K562 (cell line): ENCODE measurements at regions not wholly inside any gene's neighbourhood (a gene's known extent, or its start where the extent isn't known, plus 50 kb on each side); places are given as distances from the start of the nearest gene placed in this dataset.

Experiments
- ATAC-seq: fragments of 200-7000 bp; cut with Tn5 transposase; 3 replicates; pipeline ENCODE4 v1.9.1; 2020; ENCODE audit warnings: moderate library complexity
- BruUV-seq: library from RNA; stranded (reverse); fragments of 400-500 nt; replicated peaks from 2 replicates; lab custom pipeline; 2021; lab: Mats Ljungman, UMichigan
- CTCF ChIA-PET: fragments of 300-600 bp; formaldehyde crosslinking; extraction: SDS; loops from one replicate; lab custom pipeline; 2021; ENCODE audit warnings: low intra/inter-chr PET ratio; lab: Yijun Ruan, JAX
- POLR2A ChIA-PET: fragments of 300-600, 350-650 bp; sonication (Branson Sonifier 250); formaldehyde crosslinking; extraction: SDS; loops from one replicate; lab custom pipeline; 2021; ENCODE audit warnings: antibody characterized with exemption, inconsistent platforms; lab: Yijun Ruan, JAX
- DNase-seq, 4 experiments: peaks; one replicate each; pipeline versions ENCODE4 v3.0.0 to v3.0.0-alpha.2; 2011 to 2018; ENCODE audit warnings: low spot score in 3 of 4, mixed read lengths in 3 of 4; ENCODE audit errors: extremely low read depth in 1 of 4
- FAIRE-seq: peaks from 2 replicates; lab custom pipeline; 2011; peaks lifted over from hg19 to GRCh38; lab: Jason Lieb, UNC
- H2AFZ ChIP-seq: 2 replicates; pipeline ENCODE4 v1.6.0; 2011; ENCODE audit warnings: low read depth, low read length, control low read depth, inconsistent platforms
- H3K27ac ChIP-seq: fragments of 200-600 bp; 3 replicates; pipeline ENCODE4 v1.8.0; 2011; ENCODE audit warnings: low read depth, mild to moderate bottlenecking, control low read depth, inconsistent platforms, low read length, moderate library complexity, mixed read lengths; ENCODE audit errors: extremely low read depth
- H3K27me3 ChIP-seq, 2 experiments: fragments of 300-600 bp in 1 of 2; 2 replicates in 1 of 2; 3 replicates in 1 of 2; pipeline versions ENCODE4 v1.6.0 to v1.8.0; 2011; ENCODE audit warnings: inconsistent platforms in 2 of 2, low read length in 2 of 2, mild to moderate bottlenecking in 1 of 2, mixed read lengths in 1 of 2, moderate library complexity in 1 of 2; ENCODE audit not compliant: control insufficient read depth in 2 of 2, insufficient read depth in 2 of 2
- H3K36me3 ChIP-seq: fragments of 300-600 bp; 3 replicates; pipeline ENCODE4 v1.8.0; 2011; ENCODE audit warnings: mild to moderate bottlenecking, low read length, inconsistent platforms; ENCODE audit not compliant: control insufficient read depth, insufficient read depth
- H3K4me1 ChIP-seq, 2 experiments: fragments of 200-600 bp in 1 of 2; replicated peaks in 1 of 2; 2 replicates in 1 of 2; 3 replicates in 1 of 2; pipeline versions ENCODE4 v1.5.1 to v1.8.0; 2011; ENCODE audit warnings: inconsistent platforms in 2 of 2, low read length in 2 of 2, mild to moderate bottlenecking in 1 of 2, mixed read lengths in 1 of 2, moderate library complexity in 1 of 2; ENCODE audit not compliant: control insufficient read depth in 2 of 2, insufficient read depth in 2 of 2
- H3K4me2 ChIP-seq: 2 replicates; pipeline ENCODE4 v1.6.1; 2011; ENCODE audit warnings: low read length, control low read depth, inconsistent platforms, mixed read lengths; ENCODE audit not compliant: insufficient read depth
- H3K4me3 ChIP-seq: fragments of 200-600 bp; sonication (generic), shearing (Covaris generic); 2 replicates; pipeline ENCODE4 v1.5.1; 2016; ENCODE audit warnings: control low read depth, inconsistent platforms
- H3K79me2 ChIP-seq: fragments of 200-600 bp; 3 replicates; pipeline ENCODE4 v1.8.0; 2011; ENCODE audit warnings: low read length, inconsistent platforms; ENCODE audit not compliant: control insufficient read depth, insufficient read depth
- H3K9ac ChIP-seq, 2 experiments: 2 replicates each; pipeline versions ENCODE4 v1.6.0 to v1.6.1; 2011; ENCODE audit warnings: low read depth in 2 of 2, low read length in 2 of 2, control low read depth in 1 of 2, inconsistent platforms in 1 of 2, mild to moderate bottlenecking in 1 of 2, mixed read lengths in 1 of 2; ENCODE audit not compliant: insufficient read depth in 1 of 2
- H3K9me1 ChIP-seq: one replicate; pipeline ENCODE4 v1.6.0; 2011; ENCODE audit warnings: inconsistent platforms, mild to moderate bottlenecking, low read length, moderate library complexity; ENCODE audit not compliant: control insufficient read depth, insufficient read depth
- H3K9me3 ChIP-seq: replicated peaks from 2 replicates; pipeline ENCODE4 v1.5.1; 2011; ENCODE audit warnings: low read depth, low read length, inconsistent platforms; ENCODE audit not compliant: control insufficient read depth, insufficient read depth
- H4K20me1 ChIP-seq: replicated peaks from 2 replicates; pipeline ENCODE4 v1.6.1; 2011; ENCODE audit warnings: low read length, inconsistent platforms, mixed read lengths; ENCODE audit not compliant: control insufficient read depth, insufficient read depth
- ASH1L ChIP-seq: fragments of 450-650 bp; IDR thresholded peaks from 2 replicates; pipeline ENCODE4 v1.6.1; 2018; ENCODE audit warnings: borderline replicate concordance, mild to moderate bottlenecking, low read depth; ENCODE audit not compliant: partially characterized antibody
- HCFC1 ChIP-seq: IDR thresholded peaks from 2 replicates; pipeline ENCODE4 v1.6.1; 2012; ENCODE audit warnings: low read depth, low read length, improper control_type of control experiment
- MYC ChIP-seq, 2 experiments: fragments of 250-450 bp in 1 of 2; sonication (Bioruptor Pico) in 1 of 2; IDR thresholded peaks; 2 replicates each; pipeline versions ENCODE4 v1.5.1 to v1.6.1; 2012 to 2021; ENCODE audit warnings: low read depth in 2 of 2, borderline replicate concordance in 1 of 2, improper control_type of control experiment in 1 of 2, low read length in 1 of 2, mild to moderate bottlenecking in 1 of 2, moderate library complexity in 1 of 2
- NFIC ChIP-seq: fragments of 450-650 bp; IDR thresholded peaks from 2 replicates; pipeline ENCODE4 v1.6.1; 2017; ENCODE audit warnings: mild to moderate bottlenecking, inconsistent platforms
- PHB ChIP-seq: fragments of 250-450 bp; sonication (Bioruptor Pico); IDR thresholded peaks from 2 replicates; pipeline ENCODE4 v1.5.0; 2021
- RBM22 ChIP-seq: fragments of 200-400 bp; formaldehyde crosslinking; IDR thresholded peaks from 2 replicates; pipeline ENCODE4 v1.6.1; 2018; ENCODE audit warnings: low read length, low read depth; ENCODE audit not compliant: poor library complexity, severe bottlenecking
- SNRNP70 ChIP-seq: fragments of 200-400 bp; formaldehyde crosslinking; optimal IDR thresholded peaks from 2 replicates; pipeline ENCODE3; 2017; ENCODE audit warnings: low read depth, low read length
- TAF15 ChIP-seq: fragments of 200-400 bp; formaldehyde crosslinking; IDR thresholded peaks from 2 replicates; pipeline ENCODE4 v1.6.1; 2017; ENCODE audit warnings: mild to moderate bottlenecking, low read depth, low read length, moderate library complexity
- ZNF239 ChIP-seq: fragments of 250-450 bp; sonication (Bioruptor Pico); IDR thresholded peaks from 2 replicates; pipeline ENCODE4 v1.4.0; 2020; ENCODE audit warnings: mild to moderate bottlenecking
- ZNF253 ChIP-seq: fragments of 250-450 bp; sonication (Bioruptor Pico); conservative IDR thresholded peaks from 2 replicates; pipeline ENCODE4 v1.6.1; 2021; ENCODE audit warnings: mild to moderate bottlenecking
- ZNF707 ChIP-seq: fragments of 250-450 bp; sonication (Bioruptor Pico); conservative IDR thresholded peaks from 2 replicates; pipeline ENCODE4 v1.8.0; 2022; ENCODE audit warnings: inconsistent platforms, mild to moderate bottlenecking, moderate library complexity
- WGBS: fragments of 100-300 bp; shearing (Covaris generic); methylation state at CpG from one replicate; pipeline ENCODE4 v1.1.6; 2016; ENCODE audit warnings: low coverage, mixed read lengths; ENCODE audit not compliant: insufficient coverage; ENCODE audit errors: missing lambda C conversion rate; 5-methylcytosine and 5-hydroxymethylcytosine counted together
- in situ Hi-C: fragments of 300-500 bp; cut with MboI; formaldehyde crosslinking; loops from 4 replicates; pipeline ENCODE4 v1.15.0; 2018; ENCODE audit warnings: inconsistent platforms, mixed read lengths
- intact Hi-C: fragments of 100-400 bp; cut with micrococcal nuclease; formaldehyde crosslinking; loops from 2 replicates; pipeline ENCODE4 v1.14.2; 2022
- TF ChIP-seq, protein P1 (sequence below): sonication (generic); formaldehyde crosslinking; IDR thresholded peaks from 2 replicates; pipeline ENCODE4 v1.8.1; 2022; ENCODE audit warnings: missing genetic modification reagents
- TF ChIP-seq, protein P2 (sequence below): fragments of 450-650 bp; IDR thresholded peaks from 2 replicates; pipeline ENCODE4 v1.6.1; 2016; ENCODE audit warnings: missing biosample characterization, missing genetic modification characterization
- TF ChIP-seq, protein P3 (sequence below): conservative IDR thresholded peaks from 2 replicates; pipeline ENCODE4 v1.6.1; 2011; ENCODE audit warnings: low read depth, mild to moderate bottlenecking, low read length; ENCODE audit not compliant: control insufficient read depth

DNA sequence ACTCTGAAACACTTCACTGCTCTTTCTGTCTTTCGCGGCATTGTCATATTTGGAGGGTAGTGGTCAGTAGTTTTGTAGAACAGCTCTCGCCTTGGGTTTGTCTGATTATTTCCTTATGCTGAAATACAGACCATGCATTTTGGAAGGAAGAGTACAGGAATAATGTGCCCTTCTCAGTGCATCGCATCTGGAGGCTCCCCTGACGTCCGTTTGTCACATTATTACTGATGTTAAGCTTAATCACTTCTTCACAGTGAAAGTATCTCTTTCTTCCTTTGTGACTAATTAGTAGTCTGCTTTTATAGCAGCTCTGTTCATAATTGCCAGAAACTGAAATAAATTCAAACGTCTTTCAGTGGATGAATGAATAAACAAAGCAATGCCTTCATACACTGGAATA is 85.7 kb upstream of the CXADR start:
- Histone ChIP-seq H3K4me1 (no peaks in the 10 kb centered on the region), H3K36me3 (no peaks in the 10 kb centered on the region), H3K27ac (no peak overlapping the region), H3K9ac (no peak overlapping the region)
- WGBS, result 0% methylated on average over 7 of the region's 7 CpGs
- no TSS peak for BruUV-seq
- ATAC-seq (no peak), FAIRE-seq (no peak)
- CTCF ChIA-PET, result no interaction called here
- TF ChIP-seq ZNF253 (CRISPR knock-in tag) (no peak), TAF15 (no peak), ZNF707 (CRISPR knock-in tag) (no peak), ASH1L (no peak), NFIC (no peak), SNRNP70 (no peak), MYC (IDR thresholded peaks at IDR 0.05; ENCODE audit: low read depth, low read length) (no peak), MYC (CRISPR knock-in tag; IDR thresholded peaks at IDR 0.05; ENCODE audit: borderline replicate concordance, low read depth) (no peak), RBM22 (no peak), HCFC1 (no peak), ZNF239 (CRISPR knock-in tag) (no peak), PHB (CRISPR knock-in tag) (no peak)
- TF ChIP-seq, protein P1, sequence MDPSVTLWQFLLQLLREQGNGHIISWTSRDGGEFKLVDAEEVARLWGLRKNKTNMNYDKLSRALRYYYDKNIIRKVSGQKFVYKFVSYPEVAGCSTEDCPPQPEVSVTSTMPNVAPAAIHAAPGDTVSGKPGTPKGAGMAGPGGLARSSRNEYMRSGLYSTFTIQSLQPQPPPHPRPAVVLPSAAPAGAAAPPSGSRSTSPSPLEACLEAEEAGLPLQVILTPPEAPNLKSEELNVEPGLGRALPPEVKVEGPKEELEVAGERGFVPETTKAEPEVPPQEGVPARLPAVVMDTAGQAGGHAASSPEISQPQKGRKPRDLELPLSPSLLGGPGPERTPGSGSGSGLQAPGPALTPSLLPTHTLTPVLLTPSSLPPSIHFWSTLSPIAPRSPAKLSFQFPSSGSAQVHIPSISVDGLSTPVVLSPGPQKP (CRISPR knock-in tag), result no peak
- TF ChIP-seq, protein P2, sequence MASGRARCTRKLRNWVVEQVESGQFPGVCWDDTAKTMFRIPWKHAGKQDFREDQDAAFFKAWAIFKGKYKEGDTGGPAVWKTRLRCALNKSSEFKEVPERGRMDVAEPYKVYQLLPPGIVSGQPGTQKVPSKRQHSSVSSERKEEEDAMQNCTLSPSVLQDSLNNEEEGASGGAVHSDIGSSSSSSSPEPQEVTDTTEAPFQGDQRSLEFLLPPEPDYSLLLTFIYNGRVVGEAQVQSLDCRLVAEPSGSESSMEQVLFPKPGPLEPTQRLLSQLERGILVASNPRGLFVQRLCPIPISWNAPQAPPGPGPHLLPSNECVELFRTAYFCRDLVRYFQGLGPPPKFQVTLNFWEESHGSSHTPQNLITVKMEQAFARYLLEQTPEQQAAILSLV (tag), result no peak
- TF ChIP-seq, protein P3, sequence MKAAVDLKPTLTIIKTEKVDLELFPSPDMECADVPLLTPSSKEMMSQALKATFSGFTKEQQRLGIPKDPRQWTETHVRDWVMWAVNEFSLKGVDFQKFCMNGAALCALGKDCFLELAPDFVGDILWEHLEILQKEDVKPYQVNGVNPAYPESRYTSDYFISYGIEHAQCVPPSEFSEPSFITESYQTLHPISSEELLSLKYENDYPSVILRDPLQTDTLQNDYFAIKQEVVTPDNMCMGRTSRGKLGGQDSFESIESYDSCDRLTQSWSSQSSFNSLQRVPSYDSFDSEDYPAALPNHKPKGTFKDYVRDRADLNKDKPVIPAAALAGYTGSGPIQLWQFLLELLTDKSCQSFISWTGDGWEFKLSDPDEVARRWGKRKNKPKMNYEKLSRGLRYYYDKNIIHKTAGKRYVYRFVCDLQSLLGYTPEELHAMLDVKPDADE, result no peak
- TF ChIP-seq, all 486 proteins: peak for 0
- H3K9me3 ChIP-seq, result no peaks in the 10 kb centered on the region
- H3K4me3 ChIP-seq, result no peak overlapping the region
- DNase-seq, result no peak
- no peak overlapping the region for H3K4me2 ChIP-seq
- H3K9me1 ChIP-seq, result no peaks in the 10 kb centered on the region
- in situ Hi-C loops, result no loop called here
- H4K20me1 ChIP-seq, result no peaks in the 10 kb centered on the region; the same call in 1 of the 2 replicates
- H3K79me2 ChIP-seq, result no peaks in the 10 kb centered on the region
- no peak overlapping the region for H2AFZ ChIP-seq
- intact Hi-C loops, result no loop called here
- POLR2A ChIA-PET, result no interaction called here
- no peaks in the 10 kb centered on the region for H3K27me3 ChIP-seq
